Esophagus (tissue), 2 donors: ENCODE measurements at regions not wholly inside any gene's neighbourhood (a gene's known extent, or its start where the extent isn't known, plus 50 kb on each side); places are given as distances from the start of the nearest gene placed in this dataset.

Experiments used
- H3K27ac ChIP-seq, 2 donors: one replicate each; pipeline ENCODE4 v1.5.1; 2013; ENCODE audit warnings: low read depth in 2 of 2, mild to moderate bottlenecking in 2 of 2, inconsistent platforms in 1 of 2, low read length in 1 of 2, moderate library complexity in 1 of 2
- H3K27me3 ChIP-seq, 2 donors: one replicate each; pipeline ENCODE4 v1.6.1; 2013; ENCODE audit warnings: low read length in 2 of 2, control low read depth in 1 of 2, mild to moderate bottlenecking in 1 of 2; ENCODE audit not compliant: insufficient read depth in 2 of 2, control insufficient read depth in 1 of 2
- H3K36me3 ChIP-seq, 2 donors: one replicate each; pipeline ENCODE4 v1.6.1; 2013; ENCODE audit warnings: low read length in 1 of 2; ENCODE audit not compliant: control insufficient read depth in 2 of 2, insufficient read depth in 2 of 2
- H3K4me1 ChIP-seq, 2 donors: one replicate each; pipeline ENCODE4 v1.6.1; 2013; ENCODE audit warnings: low read length in 1 of 2; ENCODE audit not compliant: control insufficient read depth in 2 of 2, insufficient read depth in 2 of 2
- H3K4me3 ChIP-seq, 2 donors: one replicate each; pipeline ENCODE4 v1.5.1; 2013; ENCODE audit warnings: low read length in 2 of 2, mild to moderate bottlenecking in 2 of 2, low read depth in 1 of 2, moderate library complexity in 1 of 2
- H3K9me3 ChIP-seq, 2 donors: one replicate each; pipeline ENCODE4 v1.6.1; 2013; ENCODE audit warnings: mild to moderate bottlenecking in 2 of 2, low read depth in 1 of 2, low read length in 1 of 2, moderate library complexity in 1 of 2; ENCODE audit not compliant: control insufficient read depth in 2 of 2, insufficient read depth in 1 of 2
- WGBS, 2 donors: extraction: QIAGEN DNeasy Blood & Tissue Kit; methylation state at CpG; one replicate each; pipeline ENCODE4 v1.1.7; 2013; 5-methylcytosine and 5-hydroxymethylcytosine counted together
- donor health status: healthy with polysubstance abuse.
- donor health status: Bipolar disorder and iron deficiency.

GRCh38 chr9:106074006-106074405 is 379.7 kb downstream of the TMEM38B start:
- 62 to 68% methylated on average over 1 of the region's 1 CpG for whole genome bisulfite sequencing, 2 donors

GRCh38 chr9:106075236-106075959 is 381.1 kb downstream of the TMEM38B start:
- H3K27me3 ChIP-seq = peaks cover 0 to 2% of the 10 kb centered on the region in 2 donors
- no peak overlapping the region for H3K4me3 ChIP-seq
- no peak overlapping the region for H3K27ac ChIP-seq
- H3K36me3 ChIP-seq = no peaks in the 10 kb centered on the region
- no peaks in the 10 kb centered on the region for H3K4me1 ChIP-seq
- no peaks in the 10 kb centered on the region for H3K9me3 ChIP-seq
- 59 to 71% methylated on average over 3 of the region's 3 CpGs for WGBS, 2 donors

More at GRCh38 chr9:106074006-106074405, 379.7 kb downstream of the TMEM38B start:
- Histone ChIP-seq H3K4me1 (no peaks in the 10 kb centered on the region), H3K4me3 (no peak overlapping the region), H3K9me3 (no peaks in the 10 kb centered on the region), H3K36me3 (no peaks in the 10 kb centered on the region), H3K27me3 (peaks cover 0 to 2% of the 10 kb centered on the region in 2 donors), H3K27ac (no peak overlapping the region)

GRCh38 chr9:106075960-106076327 is 381.6 kb downstream of the TMEM38B start:
- no peaks in the 10 kb centered on the region for H3K36me3 ChIP-seq
- H3K4me1 ChIP-seq = no peaks in the 10 kb centered on the region
- no peak overlapping the region for H3K27ac ChIP-seq
- 36 to 43% methylated on average over 1 of the region's 1 CpG for WGBS, 2 donors
- H3K9me3 ChIP-seq = no peaks in the 10 kb centered on the region
- peaks cover 0 to 2% of the 10 kb centered on the region in 2 donors for H3K27me3 ChIP-seq
- H3K4me3 ChIP-seq = no peak overlapping the region

GRCh38 chr9:106076711-106077110 is 382.4 kb downstream of the TMEM38B start:
- H3K4me1 ChIP-seq = no peaks in the 10 kb centered on the region
- H3K36me3 ChIP-seq = no peaks in the 10 kb centered on the region
- 24 to 76% methylated on average over 1 of the region's 1 CpG for WGBS, 2 donors
- no peak overlapping the region for H3K4me3 ChIP-seq
- peaks cover 0 to 2% of the 10 kb centered on the region in 2 donors for H3K27me3 ChIP-seq
- no peaks in the 10 kb centered on the region for H3K9me3 ChIP-seq
- H3K27ac ChIP-seq = no peak overlapping the region

- Histone ChIP-seq H3K9me3 (no peaks in the 10 kb centered on the region), H3K27ac (no peak overlapping the region), H3K27me3 (peaks cover 0 to 2% of the 10 kb centered on the region in 2 donors), H3K36me3 (no peaks in the 10 kb centered on the region), H3K4me1 (no peaks in the 10 kb centered on the region), H3K4me3 (no peak overlapping the region)
- WGBS, 2 donors = 66 to 73% methylated on average over 2 of the region's 2 CpGs
Observed at GRCh38 chr9:106077731-106078130, 383.4 kb downstream of the TMEM38B start.

- H3K27ac ChIP-seq = no peak overlapping the region
- 67% methylated on average over 3 of the region's 3 CpGs for WGBS, 2 donors
Observed at GRCh38 chr9:106082621-106083020, 388.3 kb downstream of the TMEM38B start.

GRCh38 chr9:106084702-106085101 is 390.4 kb downstream of the TMEM38B start:
- H3K27me3 ChIP-seq = no peaks in the 10 kb centered on the region
- no peaks in the 10 kb centered on the region for H3K36me3 ChIP-seq
- H3K9me3 ChIP-seq = no peaks in the 10 kb centered on the region
- no peak overlapping the region for H3K4me3 ChIP-seq
- 29 to 34% methylated on average over 1 of the region's 1 CpG for WGBS, 2 donors
- no peaks in the 10 kb centered on the region for H3K4me1 ChIP-seq
- H3K27ac ChIP-seq = no peak overlapping the region

More at GRCh38 chr9:106082621-106083020, 388.3 kb downstream of the TMEM38B start:
- no peak overlapping the region for H3K4me3 ChIP-seq
- no peaks in the 10 kb centered on the region for H3K36me3 ChIP-seq
- H3K9me3 ChIP-seq = no peaks in the 10 kb centered on the region
- no peaks in the 10 kb centered on the region for H3K4me1 ChIP-seq
- no peaks in the 10 kb centered on the region for H3K27me3 ChIP-seq

- Histone ChIP-seq H3K27ac (no peak overlapping the region), H3K27me3 (no peaks in the 10 kb centered on the region), H3K9me3 (no peaks in the 10 kb centered on the region), H3K4me3 (no peak overlapping the region), H3K4me1 (no peaks in the 10 kb centered on the region), H3K36me3 (no peaks in the 10 kb centered on the region)
Observed at GRCh38 chr9:106085479-106085878, 391.1 kb downstream of the TMEM38B start.

GRCh38 chr9:106092083-106092482 is 397.7 kb downstream of the TMEM38B start:
- Histone ChIP-seq H3K27me3 (no peaks in the 10 kb centered on the region), H3K36me3 (no peaks in the 10 kb centered on the region), H3K27ac (no peak overlapping the region), H3K9me3 (no peaks in the 10 kb centered on the region), H3K4me1 (no peaks in the 10 kb centered on the region), H3K4me3 (no peak overlapping the region)
- 81 to 92% methylated on average over 4 of the region's 4 CpGs for WGBS, 2 donors

- Histone ChIP-seq H3K27me3 (no peaks in the 10 kb centered on the region), H3K36me3 (no peaks in the 10 kb centered on the region), H3K4me3 (no peak overlapping the region), H3K27ac (no peak overlapping the region), H3K4me1 (no peaks in the 10 kb centered on the region), H3K9me3 (no peaks in the 10 kb centered on the region)
- 82 to 86% methylated on average over 2 of the region's 2 CpGs for WGBS, 2 donors
Observed at GRCh38 chr9:106102821-106103220, 408.5 kb downstream of the TMEM38B start.
